Neural cell (in vitro differentiated cells): ENCODE measurements at regions not wholly inside any gene's neighbourhood (a gene's known extent, or its start where the extent isn't known, plus 50 kb on each side); places are given as distances from the start of the nearest gene placed in this dataset.

ENCODE experiments used
- H2AFZ ChIP-seq: fragments of 200-600, 300-800 bp; sonication (generic), shearing (Covaris generic); 2 replicates; pipeline ENCODE4 v1.6.0; 2014; ENCODE audit warnings: low read depth, mild to moderate bottlenecking, antibody characterized with exemption, low read length, moderate library complexity
- H3F3A ChIP-seq: fragments of 200-600 bp; shearing (Covaris generic); 2 replicates; pipeline ENCODE4 v1.6.1; 2016; ENCODE audit warnings: mild to moderate bottlenecking, moderate library complexity, mixed read lengths, antibody characterized with exemption, low read length; ENCODE audit not compliant: insufficient read depth, poor library complexity, severe bottlenecking
- H3K27ac ChIP-seq: fragments of 200-600, 300-800 bp; sonication (generic), shearing (Covaris generic); 2 replicates; pipeline ENCODE4 v1.5.1; 2014; ENCODE audit warnings: mild to moderate bottlenecking, low read length, moderate library complexity
- H3K27me3 ChIP-seq: fragments of 300-800, 200-600 bp; sonication (generic), shearing (Covaris generic); 2 replicates; pipeline ENCODE4 v1.6.0; 2014; ENCODE audit warnings: mild to moderate bottlenecking, low read depth, low read length, moderate library complexity; ENCODE audit not compliant: insufficient read depth
- H3K36me3 ChIP-seq: fragments of 300-800, 200-600 bp; sonication (generic), shearing (Covaris generic); 2 replicates; pipeline ENCODE4 v1.5.1; 2014; ENCODE audit warnings: mild to moderate bottlenecking, antibody characterized with exemption, low read length, moderate library complexity; ENCODE audit not compliant: insufficient read depth
- H3K4me2 ChIP-seq: fragments of 300-800, 200-600 bp; sonication (generic), shearing (Covaris generic); 2 replicates; pipeline ENCODE4 v1.6.0; 2014; ENCODE audit warnings: mild to moderate bottlenecking, low read length
- H3K4me3 ChIP-seq: fragments of 300-800, 200-600 bp; sonication (generic), shearing (Covaris generic); 2 replicates; pipeline ENCODE4 v1.5.1; 2014; ENCODE audit warnings: mild to moderate bottlenecking, low read length, moderate library complexity
- H3K79me2 ChIP-seq: fragments of 200-600 bp; shearing (Covaris generic); replicated peaks from 2 replicates; pipeline ENCODE4 v1.6.0; 2014; ENCODE audit warnings: mild to moderate bottlenecking, low read length, moderate library complexity; ENCODE audit not compliant: insufficient read depth
- H3K9ac ChIP-seq: fragments of 300-800, 200-600 bp; sonication (generic), shearing (Covaris generic); 2 replicates; pipeline ENCODE4 v1.6.1; 2016; ENCODE audit warnings: mild to moderate bottlenecking, low read length, mixed read lengths
- H3K9me2 ChIP-seq: fragments of 200-600 bp; shearing (Covaris generic); 2 replicates; pipeline ENCODE4 v1.6.1; 2016; ENCODE audit warnings: mild to moderate bottlenecking, low read length, mixed read lengths; ENCODE audit not compliant: insufficient read depth
- H3K9me3 ChIP-seq: fragments of 200-600, 300-800 bp; sonication (generic), shearing (Covaris generic); 2 replicates; pipeline ENCODE4 v1.6.1; 2016; ENCODE audit warnings: mild to moderate bottlenecking, mixed run types, low read length, moderate library complexity, mixed read lengths
- H4K20me1 ChIP-seq: fragments of 200-600 bp; shearing (Covaris generic); 2 replicates; pipeline ENCODE4 v1.6.1; 2016; ENCODE audit warnings: mild to moderate bottlenecking, mixed run types; ENCODE audit not compliant: insufficient read depth
- EP300 ChIP-seq: fragments of 450-650 bp; conservative IDR thresholded peaks from 2 replicates; pipeline ENCODE4 v1.6.1; 2014; ENCODE audit warnings: antibody characterized with exemption, mild to moderate bottlenecking, moderate library complexity; ENCODE audit not compliant: poor library complexity, severe bottlenecking
- EZH2 ChIP-seq: fragments of 200-600, 300-800 bp; shearing (Covaris generic), sonication (generic); IDR thresholded peaks from 2 replicates; pipeline ENCODE4 v1.6.1; 2014; ENCODE audit warnings: antibody characterized with exemption, low read length, borderline replicate concordance, mild to moderate bottlenecking; ENCODE audit not compliant: insufficient read depth, poor library complexity, severe bottlenecking
- MXI1 ChIP-seq: fragments of 450-650 bp; conservative IDR thresholded peaks from 2 replicates; pipeline ENCODE4 v1.6.1; 2014; ENCODE audit warnings: antibody characterized with exemption, mild to moderate bottlenecking; ENCODE audit not compliant: poor library complexity, severe bottlenecking
- POLR2AphosphoS5 ChIP-seq: IDR thresholded peaks from 2 replicates; pipeline ENCODE4 v1.6.1; 2012
- RAD21 ChIP-seq: fragments of 450-650 bp; conservative IDR thresholded peaks from 2 replicates; pipeline ENCODE4 v1.6.1; 2014; ENCODE audit warnings: antibody characterized with exemption, mild to moderate bottlenecking, moderate library complexity
- SMC3 ChIP-seq: fragments of 450-650 bp; conservative IDR thresholded peaks from 2 replicates; pipeline ENCODE4 v1.6.1; 2014; ENCODE audit warnings: antibody characterized with exemption, mild to moderate bottlenecking, moderate library complexity; ENCODE audit not compliant: poor library complexity
- TAF1 ChIP-seq: IDR thresholded peaks from 2 replicates; pipeline ENCODE4 v1.6.1; 2012; ENCODE audit warnings: low read depth
- TF ChIP-seq, protein P1 (sequence below): fragments of 450-650 bp; IDR thresholded peaks from 2 replicates; pipeline ENCODE4 v1.5.1; 2014; ENCODE audit warnings: antibody characterized with exemption, mild to moderate bottlenecking, moderate library complexity; ENCODE audit not compliant: poor library complexity, severe bottlenecking
- TF ChIP-seq, protein P2 (sequence below): IDR thresholded peaks from 2 replicates; pipeline ENCODE4 v1.6.1; 2012; ENCODE audit warnings: borderline replicate concordance

DNA sequence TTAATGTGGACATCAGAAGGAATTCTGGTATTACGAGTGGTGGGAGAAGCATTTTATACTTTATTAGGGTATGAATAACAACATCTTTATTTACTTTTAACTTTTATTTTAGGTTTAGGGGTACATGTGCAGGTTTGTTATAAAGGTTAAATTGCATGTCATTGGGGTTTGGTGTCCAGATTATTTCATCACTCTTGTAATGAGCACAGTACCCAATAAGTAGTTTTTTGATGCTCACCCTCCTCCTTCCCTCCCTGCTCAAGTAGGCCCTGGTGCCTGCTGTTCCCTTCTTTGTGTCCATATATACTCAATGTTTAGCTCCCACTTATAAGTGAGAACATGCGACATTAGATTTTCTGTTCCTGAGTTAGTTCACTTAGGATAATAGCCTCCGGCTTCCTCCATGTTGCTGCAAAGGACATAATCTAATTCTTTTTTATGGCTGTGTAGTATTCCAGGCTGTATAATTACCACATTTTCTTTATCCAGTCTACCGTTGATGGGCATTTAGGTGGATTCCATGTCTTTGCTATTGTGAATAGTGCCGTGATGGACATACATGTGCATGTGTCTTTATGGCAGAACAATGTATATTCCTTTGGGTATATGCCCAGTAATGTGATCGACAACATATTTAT lies 456.2 kb downstream of the XYLT1 start:
- H3K79me2 ChIP-seq, result no peaks in the 10 kb centered on the region
- H3K9me3 ChIP-seq, result no peaks in the 10 kb centered on the region
- H3K4me2 ChIP-seq, result no peak overlapping the region
- no peak overlapping the region for H3K9ac ChIP-seq
- H3K9me2 ChIP-seq, result no peaks in the 10 kb centered on the region
- H3K27ac ChIP-seq, result no peak overlapping the region
- H4K20me1 ChIP-seq, result no peaks in the 10 kb centered on the region
- H3K27me3 ChIP-seq, result no peaks in the 10 kb centered on the region
- H2AFZ ChIP-seq, result no peak overlapping the region
- H3K4me3 ChIP-seq, result no peak overlapping the region
- no peak for TF ChIP-seq RAD21
- TF ChIP-seq, protein P1, sequence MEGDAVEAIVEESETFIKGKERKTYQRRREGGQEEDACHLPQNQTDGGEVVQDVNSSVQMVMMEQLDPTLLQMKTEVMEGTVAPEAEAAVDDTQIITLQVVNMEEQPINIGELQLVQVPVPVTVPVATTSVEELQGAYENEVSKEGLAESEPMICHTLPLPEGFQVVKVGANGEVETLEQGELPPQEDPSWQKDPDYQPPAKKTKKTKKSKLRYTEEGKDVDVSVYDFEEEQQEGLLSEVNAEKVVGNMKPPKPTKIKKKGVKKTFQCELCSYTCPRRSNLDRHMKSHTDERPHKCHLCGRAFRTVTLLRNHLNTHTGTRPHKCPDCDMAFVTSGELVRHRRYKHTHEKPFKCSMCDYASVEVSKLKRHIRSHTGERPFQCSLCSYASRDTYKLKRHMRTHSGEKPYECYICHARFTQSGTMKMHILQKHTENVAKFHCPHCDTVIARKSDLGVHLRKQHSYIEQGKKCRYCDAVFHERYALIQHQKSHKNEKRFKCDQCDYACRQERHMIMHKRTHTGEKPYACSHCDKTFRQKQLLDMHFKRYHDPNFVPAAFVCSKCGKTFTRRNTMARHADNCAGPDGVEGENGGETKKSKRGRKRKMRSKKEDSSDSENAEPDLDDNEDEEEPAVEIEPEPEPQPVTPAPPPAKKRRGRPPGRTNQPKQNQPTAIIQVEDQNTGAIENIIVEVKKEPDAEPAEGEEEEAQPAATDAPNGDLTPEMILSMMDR, result no peak
- TF ChIP-seq, protein P2, sequence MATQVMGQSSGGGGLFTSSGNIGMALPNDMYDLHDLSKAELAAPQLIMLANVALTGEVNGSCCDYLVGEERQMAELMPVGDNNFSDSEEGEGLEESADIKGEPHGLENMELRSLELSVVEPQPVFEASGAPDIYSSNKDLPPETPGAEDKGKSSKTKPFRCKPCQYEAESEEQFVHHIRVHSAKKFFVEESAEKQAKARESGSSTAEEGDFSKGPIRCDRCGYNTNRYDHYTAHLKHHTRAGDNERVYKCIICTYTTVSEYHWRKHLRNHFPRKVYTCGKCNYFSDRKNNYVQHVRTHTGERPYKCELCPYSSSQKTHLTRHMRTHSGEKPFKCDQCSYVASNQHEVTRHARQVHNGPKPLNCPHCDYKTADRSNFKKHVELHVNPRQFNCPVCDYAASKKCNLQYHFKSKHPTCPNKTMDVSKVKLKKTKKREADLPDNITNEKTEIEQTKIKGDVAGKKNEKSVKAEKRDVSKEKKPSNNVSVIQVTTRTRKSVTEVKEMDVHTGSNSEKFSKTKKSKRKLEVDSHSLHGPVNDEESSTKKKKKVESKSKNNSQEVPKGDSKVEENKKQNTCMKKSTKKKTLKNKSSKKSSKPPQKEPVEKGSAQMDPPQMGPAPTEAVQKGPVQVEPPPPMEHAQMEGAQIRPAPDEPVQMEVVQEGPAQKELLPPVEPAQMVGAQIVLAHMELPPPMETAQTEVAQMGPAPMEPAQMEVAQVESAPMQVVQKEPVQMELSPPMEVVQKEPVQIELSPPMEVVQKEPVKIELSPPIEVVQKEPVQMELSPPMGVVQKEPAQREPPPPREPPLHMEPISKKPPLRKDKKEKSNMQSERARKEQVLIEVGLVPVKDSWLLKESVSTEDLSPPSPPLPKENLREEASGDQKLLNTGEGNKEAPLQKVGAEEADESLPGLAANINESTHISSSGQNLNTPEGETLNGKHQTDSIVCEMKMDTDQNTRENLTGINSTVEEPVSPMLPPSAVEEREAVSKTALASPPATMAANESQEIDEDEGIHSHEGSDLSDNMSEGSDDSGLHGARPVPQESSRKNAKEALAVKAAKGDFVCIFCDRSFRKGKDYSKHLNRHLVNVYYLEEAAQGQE, result no peak
- no peak for TF ChIP-seq TAF1
- no peak for TF ChIP-seq EP300
- TF ChIP-seq MXI1, result no peak
- no peak for TF ChIP-seq EZH2
- H3F3A ChIP-seq, result no peaks in the 10 kb centered on the region
- no peaks in the 10 kb centered on the region for H3K36me3 ChIP-seq

GRCh38 chr16:17015702-17016101 lies 455.1 kb downstream of the XYLT1 start:
- TF ChIP-seq TAF1, result no peak
- no peak for TF ChIP-seq MXI1
- Histone ChIP-seq H3K4me3 (no peak overlapping the region), H3K4me2 (no peak overlapping the region), H3K27ac (no peak overlapping the region), H4K20me1 (no peaks in the 10 kb centered on the region), H3K9me3 (no peaks in the 10 kb centered on the region), H2AFZ (no peak overlapping the region), H3K9me2 (no peaks in the 10 kb centered on the region), H3K9ac (no peak overlapping the region), H3K36me3 (no peaks in the 10 kb centered on the region), H3K27me3 (no peaks in the 10 kb centered on the region), H3F3A (no peaks in the 10 kb centered on the region), H3K79me2 (no peaks in the 10 kb centered on the region)

DNA sequence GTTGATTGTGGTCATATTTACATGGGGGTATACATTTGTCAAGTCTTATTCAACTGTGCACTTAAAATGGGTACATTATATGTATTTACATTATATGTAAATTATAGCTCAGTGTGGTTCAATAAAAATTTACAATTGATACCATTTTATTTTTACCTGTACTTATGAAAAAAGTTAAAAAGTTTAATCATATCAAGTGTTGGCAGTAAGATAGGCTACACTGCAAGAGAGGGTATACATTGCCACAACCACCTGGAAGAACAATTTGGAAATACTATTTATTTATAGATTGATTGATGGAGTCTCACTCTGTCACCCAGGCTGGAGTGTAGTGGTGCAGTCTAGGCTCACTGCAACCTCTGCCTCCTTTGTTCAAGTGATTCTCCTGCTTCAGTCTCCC lies 453.3 kb downstream of the XYLT1 start:
- Histone ChIP-seq H3K27me3 (no peaks in the 10 kb centered on the region), H3K9ac (no peak overlapping the region), H2AFZ (no peak overlapping the region), H3K79me2 (no peaks in the 10 kb centered on the region), H3K4me2 (no peak overlapping the region), H3K36me3 (no peaks in the 10 kb centered on the region), H3F3A (no peaks in the 10 kb centered on the region), H3K9me3 (no peaks in the 10 kb centered on the region), H3K9me2 (no peaks in the 10 kb centered on the region), H3K4me3 (no peak overlapping the region), H4K20me1 (no peaks in the 10 kb centered on the region), H3K27ac (no peak overlapping the region)
- TF ChIP-seq SMC3 (no peak), EZH2 (no peak), TAF1 (no peak), POLR2AphosphoS5 (no peak), EP300 (no peak), RAD21 (no peak), MXI1 (no peak)
- TF ChIP-seq, protein P2, result no peak
- TF ChIP-seq, protein P1, result no peak
